ENCODE measurements at regions not wholly inside any gene's neighbourhood (a gene's known extent, or its start where the extent isn't known, plus 50 kb on each side); places are given as distances from the start of the nearest gene placed in this dataset.

DNA sequence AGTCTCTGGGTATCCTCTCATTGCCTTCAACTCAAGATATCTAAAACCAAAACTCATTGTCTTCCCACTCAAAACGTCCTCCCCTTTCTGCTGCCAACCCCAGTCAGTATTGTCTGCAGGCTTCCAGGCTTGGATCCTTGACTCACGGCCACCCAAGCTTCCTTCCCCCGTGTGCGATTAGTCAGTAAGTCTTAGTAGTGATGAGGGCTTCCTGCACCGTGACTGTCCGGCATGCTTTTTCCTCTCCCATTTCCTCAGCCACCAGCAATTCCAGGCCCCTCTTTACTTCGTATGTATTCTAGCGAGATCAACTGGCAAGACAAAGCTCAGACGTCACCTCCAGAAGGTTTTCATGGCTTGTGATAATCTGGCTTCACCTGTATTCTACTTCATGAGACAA is 88.6 kb upstream of the DUSP22 start:
- no peak for DNase-seq (ENCODE audit: low read depth, low spot score)
- H3K4me3 ChIP-seq (ENCODE audit: low read length): no peak overlapping the region

DNA sequence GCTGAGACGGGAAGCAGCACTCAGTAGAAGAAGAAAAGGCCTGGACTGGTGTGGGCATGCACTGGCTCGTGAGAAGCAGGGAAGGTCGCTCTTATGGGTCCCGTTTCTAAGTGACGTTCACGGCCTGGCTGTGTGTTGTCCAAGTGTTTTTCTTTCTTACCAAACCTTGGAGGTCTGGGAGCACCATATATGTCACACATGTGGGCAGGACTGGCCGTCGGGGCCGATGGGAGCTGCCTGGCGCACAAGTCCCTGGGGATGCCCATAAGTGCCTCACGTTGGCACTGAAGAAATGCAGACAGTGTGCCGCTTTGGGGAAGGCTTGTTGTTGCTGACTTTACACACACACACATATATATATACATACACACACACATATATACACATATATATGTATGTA is 86.0 kb upstream of the DUSP22 start:
- no peak for DNase-seq (ENCODE audit: low read depth, low spot score)
- no peak overlapping the region for H3K4me3 ChIP-seq (ENCODE audit: low read length)

DNA sequence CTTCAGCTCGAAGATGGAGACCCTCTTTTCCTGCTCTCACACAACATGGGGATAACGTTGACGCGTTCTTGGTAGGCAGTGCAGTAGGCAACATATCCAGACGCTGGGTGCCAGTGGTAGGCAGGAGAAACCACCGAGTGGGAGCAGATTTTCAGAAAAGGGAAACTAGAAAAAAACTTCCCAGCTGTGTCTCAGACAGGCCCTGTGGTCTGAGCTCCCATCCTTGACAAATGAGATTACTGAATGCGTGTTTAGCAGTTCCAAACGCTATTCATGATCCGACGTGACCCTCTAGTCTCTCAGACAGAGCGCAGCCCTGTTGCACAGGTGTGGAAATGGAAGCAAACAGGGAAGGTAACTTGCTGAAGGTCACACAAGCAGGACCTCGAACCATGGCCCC is 83.9 kb upstream of the DUSP22 start:
- no peak for DNase-seq (ENCODE audit: low read depth, low spot score)
- no peak overlapping the region for H3K4me3 ChIP-seq (ENCODE audit: low read length)

DNA sequence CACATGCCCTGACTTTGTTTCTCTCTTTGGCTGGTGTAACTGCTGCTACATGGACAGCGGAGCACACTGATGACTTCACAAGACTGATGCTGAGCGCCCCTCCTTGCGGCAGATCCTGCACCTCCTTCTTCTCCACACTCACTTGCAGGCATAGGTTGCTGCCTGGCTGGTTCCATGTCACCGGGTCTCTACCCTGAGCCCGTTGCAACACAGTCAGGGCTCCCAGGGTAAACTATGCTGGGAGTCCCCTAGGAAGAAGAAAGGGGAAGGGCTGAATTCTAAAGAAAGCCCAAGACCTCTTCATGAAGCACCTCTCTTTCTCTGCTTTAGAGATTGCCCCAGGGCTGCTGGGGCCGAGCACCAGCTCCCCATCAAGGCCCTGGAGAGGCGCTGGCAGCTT is 83.3 kb upstream of the DUSP22 start:
- no peak for DNase-seq (ENCODE audit: low read depth, low spot score)
- H3K4me3 ChIP-seq (ENCODE audit: low read length): no peak overlapping the region

DNA sequence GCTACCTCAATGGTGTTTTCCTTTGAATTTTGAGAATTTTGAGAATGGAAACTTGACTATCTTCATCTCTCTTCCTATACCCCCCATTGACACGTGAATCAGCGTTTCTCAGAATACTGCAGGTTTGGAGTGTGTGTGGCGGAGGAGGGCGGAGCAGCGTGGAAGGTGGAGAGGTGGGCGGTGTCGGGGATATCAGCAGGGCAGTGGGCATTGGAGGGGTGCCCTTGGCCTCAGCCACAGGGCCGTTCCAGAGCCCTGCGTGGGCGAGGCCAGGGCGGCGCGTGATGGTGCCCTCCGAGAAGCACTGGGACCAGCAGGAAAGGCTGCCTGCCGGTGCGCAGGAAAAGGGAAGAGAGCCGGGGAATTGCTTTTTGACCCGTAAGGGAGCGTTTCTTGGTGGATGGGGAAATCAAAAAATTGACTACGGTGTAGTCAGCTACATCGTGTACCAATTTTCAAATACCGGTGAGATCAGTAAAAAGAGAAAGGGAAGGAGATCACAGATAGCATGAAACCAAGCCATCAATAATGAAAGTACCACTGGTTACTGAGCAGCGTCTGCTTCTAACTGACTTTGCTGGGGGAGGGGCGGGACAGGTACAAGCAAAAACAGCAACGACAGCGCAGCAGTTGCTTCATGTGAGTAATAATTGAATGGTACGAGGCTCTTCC is 82.7 kb upstream of the DUSP22 start:
- no peak overlapping the region for H3K4me3 ChIP-seq (ENCODE audit: low read length)
- no peak for DNase-seq (ENCODE audit: low read depth, low spot score)

DNA sequence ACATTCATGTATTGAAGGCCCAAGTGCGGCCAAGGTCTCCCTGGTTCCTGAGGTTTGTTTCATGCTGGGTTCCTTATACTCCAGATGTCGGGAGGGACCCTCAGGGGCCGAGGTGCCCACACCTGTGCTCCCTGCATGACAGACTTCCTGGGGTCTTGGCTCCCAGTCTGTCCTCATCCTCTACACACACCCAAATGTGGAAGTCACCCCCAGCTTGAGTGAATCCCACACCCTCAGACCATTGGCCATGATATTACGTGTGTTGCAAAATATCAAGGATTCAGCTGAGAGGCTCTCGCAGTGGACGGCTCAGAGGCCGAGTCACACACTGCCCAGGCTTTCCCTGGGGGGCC is 82.2 kb upstream of the DUSP22 start:
- no peak for DNase-seq (ENCODE audit: low read depth, low spot score)
- no peak overlapping the region for H3K4me3 ChIP-seq (ENCODE audit: low read length)

DNA sequence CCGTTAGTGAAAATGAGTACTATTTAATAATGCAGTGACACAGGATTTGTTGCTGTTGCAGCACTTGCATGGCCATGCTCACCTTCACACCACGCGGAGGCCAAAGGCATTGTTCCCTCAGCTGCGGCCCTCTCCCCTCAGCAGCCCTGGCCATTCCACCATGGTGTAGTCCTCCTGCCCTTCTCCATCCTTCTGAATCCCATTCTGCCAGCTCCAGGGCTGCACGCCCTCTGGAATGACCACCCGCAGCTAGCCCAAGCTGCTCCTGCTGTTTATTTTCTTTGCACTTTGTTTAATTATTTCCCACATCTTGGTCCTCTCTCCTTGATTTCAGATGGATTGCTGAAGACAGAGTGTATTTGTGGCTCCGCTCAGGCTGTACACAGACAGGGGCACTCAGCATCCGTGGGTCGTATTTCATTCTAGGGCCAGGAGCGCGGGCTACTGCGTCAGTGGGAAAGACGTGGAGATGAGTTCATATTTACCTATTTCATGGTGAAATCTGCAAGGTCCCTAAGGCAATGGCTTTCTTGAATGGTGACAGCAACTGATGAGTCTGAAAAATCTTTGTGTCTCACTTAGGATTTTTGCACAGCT is 81.4 kb upstream of the DUSP22 start:
- DNase-seq (ENCODE audit: low read depth, low spot score): no peak
- H3K4me3 ChIP-seq (ENCODE audit: low read length): no peak overlapping the region

DNA sequence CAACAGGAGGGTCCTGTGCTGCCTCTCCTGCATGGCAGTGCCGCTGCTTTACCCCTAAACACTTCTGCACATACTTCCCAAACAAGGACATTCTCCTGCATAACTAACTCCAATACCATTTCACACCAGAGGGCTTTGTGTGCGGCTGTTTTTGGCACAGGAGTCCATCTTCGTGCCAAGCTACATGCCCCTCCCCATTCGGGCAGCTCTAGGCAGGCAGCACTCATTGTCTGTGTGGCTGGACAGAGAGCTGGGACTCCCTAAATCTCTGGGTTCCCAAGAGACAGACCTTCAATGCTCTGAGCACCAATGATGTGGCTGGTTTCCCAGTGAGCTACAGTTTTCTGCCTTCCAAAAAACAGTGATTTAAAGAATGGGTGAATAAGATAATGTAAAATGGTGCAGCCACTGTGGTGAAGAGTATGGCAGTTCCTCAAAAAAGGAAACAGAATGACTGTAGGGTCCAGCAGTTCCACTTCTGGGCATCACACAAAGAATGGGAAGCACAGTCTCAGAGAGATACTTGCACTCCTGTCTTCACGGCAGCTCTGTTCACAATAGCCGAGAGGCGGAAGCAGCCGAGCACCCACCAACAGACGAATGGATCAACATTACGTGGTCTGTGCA is 80.3 kb upstream of the DUSP22 start:
- H3K4me3 ChIP-seq (ENCODE audit: low read length): no peak overlapping the region
- no peak for DNase-seq (ENCODE audit: low read depth, low spot score)

DNA sequence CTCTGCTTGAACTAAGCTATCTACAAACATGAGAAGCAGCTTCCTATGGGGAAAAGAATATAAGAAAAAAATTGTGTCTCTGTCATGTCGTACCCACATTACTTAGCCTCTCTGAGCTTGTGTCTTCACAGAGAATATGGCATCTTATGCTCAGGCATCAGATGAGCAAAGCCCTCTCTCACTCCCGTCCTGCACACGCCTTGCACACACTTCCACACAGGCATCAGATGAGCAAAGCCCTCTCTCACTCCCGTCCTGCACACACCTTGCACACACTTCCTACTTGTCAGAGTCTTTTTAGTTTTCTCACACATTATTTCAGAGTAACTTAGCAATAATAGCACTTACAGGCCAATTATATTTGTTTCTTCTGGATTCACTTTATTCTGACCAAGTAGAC is 79.0 kb upstream of the DUSP22 start:
- DNase-seq (ENCODE audit: low read depth, low spot score): no peak
- no peak overlapping the region for H3K4me3 ChIP-seq (ENCODE audit: low read length)

DNA sequence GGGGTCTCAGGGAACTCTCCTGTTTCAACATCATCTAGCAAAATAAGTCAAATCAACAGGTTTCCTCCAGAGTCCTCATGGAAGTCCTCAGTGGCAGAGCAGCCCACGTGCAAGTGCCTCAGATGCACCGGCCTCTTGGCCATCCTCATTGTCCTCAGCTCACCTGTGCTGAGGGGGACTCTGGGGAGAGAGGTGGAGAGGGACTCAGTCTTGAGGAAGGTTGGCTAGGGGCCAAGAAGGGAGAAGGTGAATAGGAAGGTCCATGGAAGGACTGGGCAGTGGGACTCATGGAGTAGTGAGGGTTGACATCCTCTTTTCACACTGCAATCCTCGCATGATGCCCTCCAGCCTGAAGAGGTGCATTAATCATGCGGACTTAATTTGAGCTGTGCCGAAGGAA is 77.9 kb upstream of the DUSP22 start:
- no peak for DNase-seq (ENCODE audit: low read depth, low spot score)
- H3K4me3 ChIP-seq (ENCODE audit: low read length): no peak overlapping the region

DNA sequence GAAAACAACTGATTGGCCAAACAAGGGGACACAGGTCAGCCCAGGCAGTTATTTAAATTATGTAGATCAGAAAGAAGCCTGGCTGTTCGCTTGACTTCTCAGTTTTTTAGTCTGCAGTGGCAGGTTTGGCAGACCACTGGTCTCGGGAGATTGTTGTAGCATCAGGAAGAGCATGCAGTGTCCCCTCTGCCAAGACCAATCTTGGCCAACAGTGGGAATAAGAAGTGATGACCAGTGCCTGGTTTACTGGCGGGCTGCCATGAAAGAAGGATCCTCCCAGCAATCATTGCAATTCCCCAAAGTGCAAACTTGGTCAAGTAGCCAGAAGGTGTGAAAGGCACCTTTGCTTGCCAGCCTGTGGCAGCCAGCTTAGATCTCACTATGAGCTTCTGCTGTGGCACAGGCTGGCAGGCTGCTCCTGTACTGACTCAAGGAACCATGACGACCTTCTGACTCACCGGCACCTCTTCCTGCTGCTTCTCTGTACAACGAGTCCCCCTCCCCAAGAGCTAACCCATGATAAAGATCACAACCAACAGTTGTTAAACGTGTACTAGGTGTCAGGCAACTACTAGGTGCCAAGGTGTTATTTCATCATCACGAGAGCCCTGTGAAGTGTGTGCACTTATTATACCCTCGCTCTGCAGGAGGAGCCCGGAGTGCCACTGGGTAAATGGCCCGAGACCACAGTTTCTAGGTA is 76.8 kb upstream of the DUSP22 start:
- H3K4me3 ChIP-seq (ENCODE audit: low read length): no peak overlapping the region
- no peak for DNase-seq (ENCODE audit: low read depth, low spot score)

DNA sequence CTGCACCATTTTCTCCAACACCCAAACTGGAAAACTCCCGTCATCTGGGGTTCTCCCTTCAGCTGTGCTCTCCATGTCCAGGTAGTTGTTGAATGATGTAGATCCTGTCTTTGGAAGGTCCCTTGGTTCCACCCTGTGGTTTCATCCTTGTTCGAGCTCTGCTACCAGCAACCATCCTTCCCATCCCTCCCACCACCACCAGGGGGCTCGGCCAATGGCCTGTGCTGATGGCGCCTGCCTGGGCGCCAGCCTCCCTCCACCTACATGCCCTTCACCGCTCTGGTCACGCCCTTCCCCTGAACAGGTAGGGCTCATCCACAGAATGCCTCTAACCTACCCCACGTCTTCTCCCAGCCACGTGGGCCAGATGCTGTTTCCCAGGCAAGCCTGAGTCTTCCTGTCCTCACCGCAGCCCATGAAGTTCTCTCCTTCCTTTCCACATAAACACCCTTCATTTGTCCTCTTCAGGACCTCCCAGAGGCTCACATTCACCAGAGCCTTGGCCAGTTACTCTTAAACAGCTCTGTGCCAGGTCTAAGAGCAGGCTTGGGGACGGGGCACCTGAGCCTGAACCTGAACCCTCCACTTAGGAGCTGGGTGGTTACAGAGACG is 75.1 kb upstream of the DUSP22 start:
- H3K4me3 ChIP-seq (ENCODE audit: low read length): no peak overlapping the region
- no peak for DNase-seq (ENCODE audit: low read depth, low spot score)

DNA sequence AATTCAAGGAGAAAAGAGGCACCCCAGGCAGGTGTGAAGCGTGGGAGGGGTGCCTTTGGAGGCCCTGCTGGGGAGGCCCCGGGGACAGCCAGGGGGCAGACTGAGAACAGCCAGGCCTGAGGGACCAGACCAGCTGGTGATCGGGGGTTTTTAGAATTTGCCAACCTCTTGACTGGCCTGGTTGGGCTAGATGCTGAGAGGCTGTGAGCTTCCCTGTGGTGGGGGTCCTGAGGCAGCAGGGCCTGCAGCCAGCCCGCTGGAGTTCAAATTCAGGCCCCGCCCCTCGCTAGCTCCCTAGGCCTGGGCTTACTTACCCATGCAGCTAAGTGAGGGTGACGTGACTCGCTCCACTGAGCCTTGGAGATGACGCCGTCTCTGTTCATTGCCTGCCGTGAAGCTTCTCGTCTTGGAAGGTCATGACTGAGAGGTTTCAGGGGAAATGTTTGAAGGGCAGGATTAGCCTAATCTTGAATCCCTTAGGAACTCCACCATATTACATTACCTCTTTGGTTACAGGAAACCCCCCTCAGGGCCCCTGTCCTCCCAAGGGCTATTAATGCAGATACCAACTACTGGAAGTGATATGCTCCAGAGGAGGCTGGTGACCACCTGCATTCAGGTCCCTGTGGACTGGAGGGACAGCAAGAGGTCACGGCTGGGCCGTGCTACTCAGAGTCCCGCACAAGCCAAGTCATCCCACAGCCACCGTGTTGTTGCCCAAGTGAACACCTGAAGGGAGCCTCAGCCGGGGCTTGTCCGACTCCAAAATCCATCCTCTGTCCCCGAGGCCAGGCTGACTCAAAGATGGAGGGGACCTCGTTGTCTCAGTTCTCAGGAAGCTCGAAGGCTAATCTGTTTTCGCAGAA is 73.9 kb upstream of the DUSP22 start:
- DNase-seq (ENCODE audit: low read depth, low spot score): no peak
- H3K4me3 ChIP-seq (ENCODE audit: low read length): no peak overlapping the region

DNA sequence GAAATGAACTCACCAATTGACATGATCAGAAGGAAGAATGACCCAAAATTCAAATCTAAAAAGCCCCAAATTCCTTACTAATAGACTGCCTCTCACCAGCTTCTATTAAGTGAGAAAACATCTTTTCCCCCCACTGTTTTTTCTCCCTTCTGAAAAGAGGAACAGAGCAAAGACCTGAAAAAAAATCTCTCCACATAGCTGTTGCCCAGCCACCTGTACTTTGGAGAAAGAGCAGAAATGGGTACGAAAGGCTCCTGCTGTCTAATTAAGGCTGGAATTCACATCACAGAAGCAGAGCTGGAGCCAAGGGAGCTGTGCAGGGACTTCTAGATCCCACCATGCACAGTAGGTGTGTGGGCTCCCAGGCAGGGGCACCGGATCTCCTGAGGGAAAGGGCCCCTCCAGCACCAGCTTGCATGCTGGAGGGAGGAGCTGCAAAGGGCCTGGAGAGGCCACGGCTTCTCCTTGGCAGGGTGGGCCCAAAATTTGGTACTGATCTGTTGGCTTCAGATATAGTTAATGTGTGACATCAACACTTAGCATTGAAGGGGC is 73.2 kb upstream of the DUSP22 start:
- DNase-seq (ENCODE audit: low read depth, low spot score): no peak
- no peak overlapping the region for H3K4me3 ChIP-seq (ENCODE audit: low read length)

DNA sequence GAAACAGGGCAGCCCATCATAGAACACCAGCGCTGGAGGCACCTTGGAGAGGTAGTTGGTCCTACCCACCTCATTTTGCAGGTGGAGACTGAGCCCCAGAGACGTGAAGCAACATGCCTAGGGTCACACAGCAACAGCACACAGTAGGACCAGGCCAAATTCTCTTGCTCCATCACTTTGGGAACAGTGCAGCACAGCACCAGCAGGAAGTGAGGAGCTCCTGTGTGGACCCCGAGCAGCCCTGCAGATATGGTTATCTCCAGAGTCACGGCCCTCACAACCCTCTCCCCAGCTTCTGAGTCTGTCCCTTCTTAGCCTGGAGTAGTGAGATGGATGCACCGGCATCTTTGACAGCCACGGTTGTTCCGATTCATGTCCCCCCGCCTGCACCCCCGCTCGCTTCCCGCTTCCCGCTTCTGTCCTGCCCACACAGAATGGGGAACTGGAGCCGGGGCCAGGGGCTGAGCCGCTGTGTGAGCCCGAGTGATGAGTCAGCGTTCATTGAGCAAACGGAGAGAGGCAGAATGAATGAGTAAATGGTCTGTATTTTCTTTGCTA is 72.6 kb upstream of the DUSP22 start:
- H3K4me3 ChIP-seq (ENCODE audit: low read length): no peak overlapping the region
- no peak for DNase-seq (ENCODE audit: low read depth, low spot score)

DNA sequence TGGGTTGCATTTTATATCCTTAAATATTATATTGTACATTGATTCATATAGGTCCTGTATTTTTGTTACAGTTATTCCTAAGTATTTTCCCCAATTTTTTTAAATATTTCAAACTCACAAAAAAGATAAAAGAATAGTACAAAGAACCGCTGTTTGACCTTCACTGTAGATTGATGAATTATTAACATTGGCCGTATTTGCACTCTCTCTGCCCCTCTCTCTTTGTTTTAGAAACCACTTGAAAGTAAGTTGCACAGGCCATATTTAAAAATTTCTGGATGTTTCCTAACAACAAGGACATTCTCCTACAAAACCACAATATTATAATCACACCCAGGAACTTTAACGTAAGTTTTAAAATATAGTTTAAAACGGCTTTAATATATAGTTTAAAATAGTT is 72.0 kb upstream of the DUSP22 start:
- no peak overlapping the region for H3K4me3 ChIP-seq (ENCODE audit: low read length)
- no peak for DNase-seq (ENCODE audit: low read depth, low spot score)

DNA sequence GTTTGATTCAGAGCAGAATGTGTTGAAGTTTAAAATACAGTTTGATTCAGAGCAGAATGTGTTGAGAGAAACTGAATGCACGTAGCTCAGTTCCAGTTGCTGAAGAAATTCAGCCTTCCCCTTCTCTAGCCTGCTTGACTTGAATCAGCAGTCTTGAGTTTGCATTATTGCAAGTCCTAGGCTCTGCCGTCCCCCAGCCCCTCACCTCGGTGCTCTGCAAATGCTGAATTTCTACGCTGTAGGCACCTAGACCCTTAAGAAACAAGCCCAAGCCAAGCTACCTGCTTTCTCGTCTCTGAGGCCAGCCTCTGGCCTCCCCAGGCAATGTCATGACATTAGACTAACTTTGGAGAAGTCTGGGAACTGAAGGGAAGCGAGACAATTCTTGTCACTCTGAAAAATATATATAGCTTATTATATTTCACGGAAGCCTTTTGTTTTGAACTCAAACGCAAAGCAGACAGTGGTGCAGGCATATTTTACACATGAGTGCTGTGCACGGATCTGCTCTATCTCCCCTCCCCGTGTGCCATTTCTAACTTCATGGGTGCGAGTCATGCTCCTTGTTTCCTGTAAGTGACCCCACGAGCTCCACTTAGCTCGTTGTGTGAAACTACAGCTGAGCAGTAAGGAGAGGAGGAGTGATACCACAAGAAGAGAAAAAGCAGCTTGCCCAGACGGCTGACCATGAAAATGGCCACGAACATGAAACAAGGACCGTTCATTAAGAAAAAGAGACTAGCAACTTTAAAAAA is 71.4 kb upstream of the DUSP22 start:
- H3K4me3 ChIP-seq (ENCODE audit: low read length): no peak overlapping the region
- no peak for DNase-seq (ENCODE audit: low read depth, low spot score)
